A673 (cell line): ENCODE measurements at regions not wholly inside any gene's neighbourhood (a gene's known extent, or its start where the extent isn't known, plus 50 kb on each side); places are given as distances from the start of the nearest gene placed in this dataset.

Experiments
- BruUV-seq: library from RNA; stranded (reverse); fragments of 400-500 nt; replicated peaks from 2 replicates; lab custom pipeline; 2021; lab: Mats Ljungman, UMichigan
- CTCF ChIA-PET: fragments of 300-600 bp; sonication (Branson Sonifier 250); formaldehyde crosslinking; loops from one replicate; lab custom pipeline; 2022; ENCODE audit warnings: antibody characterized with exemption; lab: Charles Lee
- POLR2A ChIA-PET: fragments of 300-600 bp; sonication (Branson Sonifier 250); formaldehyde crosslinking; loops from one replicate; lab custom pipeline; 2022; ENCODE audit warnings: antibody characterized with exemption; ENCODE audit not compliant: low non-redundant PET; lab: Charles Lee
- DNase-seq: peaks from one replicate; pipeline ENCODE4 v3.0.0-alpha.2; 2015; ENCODE audit warnings: low spot score
- H3K27ac ChIP-seq: fragments of 200-600 bp; sonication (generic); 2 replicates; pipeline ENCODE4 v1.5.1; 2016; ENCODE audit warnings: mixed run types, low read depth, mild to moderate bottlenecking, mixed read lengths, antibody characterized with exemption, low read length; ENCODE audit not compliant: poor library complexity, severe bottlenecking
- H3K27me3 ChIP-seq: fragments of 200-600 bp; sonication (generic); replicated peaks from 2 replicates; pipeline ENCODE4 v1.6.1; 2017; ENCODE audit warnings: mixed run types, low read depth, mild to moderate bottlenecking, mixed read lengths, antibody characterized with exemption, low read length; ENCODE audit not compliant: insufficient read depth, poor library complexity
- H3K36me3 ChIP-seq: fragments of 200-600 bp; sonication (generic); 2 replicates; pipeline ENCODE4 v1.6.1; 2016; ENCODE audit warnings: mixed run types, mild to moderate bottlenecking, mixed read lengths, antibody characterized with exemption, low read length; ENCODE audit not compliant: insufficient read depth, poor library complexity, severe bottlenecking
- H3K4me1 ChIP-seq: fragments of 200-600 bp; sonication (generic); 2 replicates; pipeline ENCODE4 v1.6.1; 2017; ENCODE audit warnings: mixed run types, mild to moderate bottlenecking, mixed read lengths, antibody characterized with exemption, low read length; ENCODE audit not compliant: insufficient read depth, poor library complexity, severe bottlenecking
- H3K4me3 ChIP-seq: fragments of 200-600 bp; sonication (generic); 2 replicates; pipeline ENCODE4 v1.5.1; 2016; ENCODE audit warnings: low read depth, mixed run types, mild to moderate bottlenecking, mixed read lengths, low read length; ENCODE audit not compliant: poor library complexity, severe bottlenecking
- H3K9me3 ChIP-seq: fragments of 200-600 bp; sonication (generic); 2 replicates; pipeline ENCODE4 v1.6.1; 2016; ENCODE audit warnings: mixed run types, low read depth, mild to moderate bottlenecking, mixed read lengths, antibody characterized with exemption, low read length; ENCODE audit not compliant: poor library complexity, severe bottlenecking
- EZH2 ChIP-seq: fragments of 200-600 bp; sonication (generic); IDR thresholded peaks from 2 replicates; pipeline ENCODE4 v1.6.1; 2017; ENCODE audit warnings: borderline replicate concordance, low read depth, mild to moderate bottlenecking, mixed read lengths, antibody characterized with exemption, low read length; ENCODE audit not compliant: poor library complexity, severe bottlenecking
- intact Hi-C: fragments of 100-400 bp; cut with micrococcal nuclease; formaldehyde crosslinking; loops from one replicate; pipeline ENCODE4 v1.10.0; 2022; ENCODE audit not compliant: unreplicated experiment
- TF ChIP-seq, protein P1 (sequence below): fragments of 300-800, 200-600 bp; sonication (generic); conservative IDR thresholded peaks from 2 replicates; pipeline ENCODE4 v1.5.1; 2017; ENCODE audit warnings: low read depth, mild to moderate bottlenecking, antibody characterized with exemption, low read length, moderate library complexity, mixed read lengths

DNA sequence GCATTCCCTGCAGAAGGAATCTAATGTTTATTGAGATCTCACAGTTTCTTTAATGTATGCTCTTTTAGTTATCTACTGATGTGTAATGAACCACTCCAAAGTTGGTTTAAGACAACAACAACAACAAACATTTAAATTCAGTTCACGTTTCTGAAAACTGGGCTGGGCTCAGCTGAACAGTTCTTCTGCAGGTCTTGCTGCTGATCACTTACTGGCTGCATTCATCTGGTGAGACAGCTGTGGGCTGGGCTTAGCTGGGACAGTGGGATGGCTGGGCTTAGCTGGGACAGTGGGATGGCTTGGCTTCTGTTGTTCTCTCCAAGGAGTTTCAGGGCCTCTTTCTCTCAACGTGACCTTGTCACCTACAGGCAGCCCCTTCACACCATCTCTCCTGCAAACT, 544.3 kb upstream of the CDH5 start:
- BruUV-seq = no TSS peak
- TF ChIP-seq EZH2 = no peak
- TF ChIP-seq, protein P1, sequence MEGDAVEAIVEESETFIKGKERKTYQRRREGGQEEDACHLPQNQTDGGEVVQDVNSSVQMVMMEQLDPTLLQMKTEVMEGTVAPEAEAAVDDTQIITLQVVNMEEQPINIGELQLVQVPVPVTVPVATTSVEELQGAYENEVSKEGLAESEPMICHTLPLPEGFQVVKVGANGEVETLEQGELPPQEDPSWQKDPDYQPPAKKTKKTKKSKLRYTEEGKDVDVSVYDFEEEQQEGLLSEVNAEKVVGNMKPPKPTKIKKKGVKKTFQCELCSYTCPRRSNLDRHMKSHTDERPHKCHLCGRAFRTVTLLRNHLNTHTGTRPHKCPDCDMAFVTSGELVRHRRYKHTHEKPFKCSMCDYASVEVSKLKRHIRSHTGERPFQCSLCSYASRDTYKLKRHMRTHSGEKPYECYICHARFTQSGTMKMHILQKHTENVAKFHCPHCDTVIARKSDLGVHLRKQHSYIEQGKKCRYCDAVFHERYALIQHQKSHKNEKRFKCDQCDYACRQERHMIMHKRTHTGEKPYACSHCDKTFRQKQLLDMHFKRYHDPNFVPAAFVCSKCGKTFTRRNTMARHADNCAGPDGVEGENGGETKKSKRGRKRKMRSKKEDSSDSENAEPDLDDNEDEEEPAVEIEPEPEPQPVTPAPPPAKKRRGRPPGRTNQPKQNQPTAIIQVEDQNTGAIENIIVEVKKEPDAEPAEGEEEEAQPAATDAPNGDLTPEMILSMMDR = no peak
- ChIA-PET CTCF (no interaction called here), POLR2A (no interaction called here)
- Histone ChIP-seq H3K27me3 (no peaks in the 10 kb centered on the region), H3K4me3 (no peak overlapping the region), H3K27ac (no peak overlapping the region), H3K4me1 (peaks cover 5% of the 10 kb centered on the region), H3K36me3 (no peaks in the 10 kb centered on the region), H3K9me3 (no peaks in the 10 kb centered on the region)
- intact Hi-C loops = no loop called here
- DNase-seq = no peak

- no peaks in the 10 kb centered on the region for H3K9me3 ChIP-seq
- TF ChIP-seq, protein P1 = no peak
- TF ChIP-seq EZH2 = no peak
- no peaks in the 10 kb centered on the region for H3K36me3 ChIP-seq
- ChIA-PET POLR2A (no interaction called here), CTCF (no interaction called here)
- peaks cover 5% of the 10 kb centered on the region for H3K4me1 ChIP-seq
- no peaks in the 10 kb centered on the region for H3K27me3 ChIP-seq
- no TSS peak for BruUV-seq
- no peak overlapping the region for H3K27ac ChIP-seq
- intact Hi-C loops = no loop called here
- DNase-seq = no peak
- H3K4me3 ChIP-seq = no peak overlapping the region
Observed at GRCh38 chr16:65819136-65819898, 547.2 kb upstream of the CDH5 start.

DNA sequence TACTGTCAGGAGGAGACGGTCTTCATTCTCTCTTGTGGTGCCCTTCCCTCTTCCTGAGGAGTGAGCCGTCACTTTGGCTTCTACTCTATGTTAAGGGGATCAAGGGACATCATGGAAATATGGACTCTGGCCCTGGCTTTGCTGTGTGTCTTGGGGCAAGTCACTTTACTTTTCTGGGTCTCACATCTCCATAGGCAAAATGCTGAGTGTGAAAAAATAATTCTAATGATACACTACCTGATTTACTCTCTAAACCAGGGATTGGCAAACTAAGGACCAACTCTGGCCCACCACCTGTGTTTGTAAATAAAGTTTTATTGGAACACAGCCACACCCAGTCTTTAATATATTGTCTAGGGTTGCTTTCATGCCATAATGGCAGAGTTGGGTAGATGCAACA, 548.7 kb upstream of the CDH5 start:
- no peak overlapping the region for H3K4me3 ChIP-seq
- no TSS peak for BruUV-seq
- H3K4me1 ChIP-seq = peaks cover 1% of the 10 kb centered on the region
- DNase-seq = no peak
- H3K9me3 ChIP-seq = no peaks in the 10 kb centered on the region
- no peaks in the 10 kb centered on the region for H3K27me3 ChIP-seq
- no peak overlapping the region for H3K27ac ChIP-seq
- ChIA-PET CTCF (no interaction called here), POLR2A (no interaction called here)
- no peak for TF ChIP-seq EZH2
- TF ChIP-seq, protein P1 = no peak
- intact Hi-C loops = no loop called here
- no peaks in the 10 kb centered on the region for H3K36me3 ChIP-seq
